Activated CD4-positive, alpha-beta T cell treated with anti-CD3 and anti-CD28 coated beads, Interleukin-2, Interleukin-6, amounts not matched to agents 100 ng/mL and 50 ng/mL, durations not matched to agents 16 hours and 8 hours (primary cell): ENCODE measurements at regions not wholly inside any gene's neighbourhood (a gene's known extent, or its start where the extent isn't known, plus 50 kb on each side); places are given as distances from the start of the nearest gene placed in this dataset.
"Not testable (repeated sequence)": the region's sequence is repeated elsewhere in the genome, so short reads cannot be mapped to it uniquely, and the experiment has no call there.

Experiments
- DNase-seq: peaks from one replicate; pipeline ENCODE4 v3.0.0-alpha.2; 2020

GRCh38 chr6:115053169-115053860 lies 710.5 kb upstream of the HS3ST5 start:
- DNase-seq = no peak

- DNase-seq = no peak
These were observed 673.8 kb upstream of the HS3ST5 start for GRCh38 chr6:115016593-115016992.

GRCh38 chr6:115004982-115005381 lies 662.2 kb upstream of the HS3ST5 start:
- no peak for DNase-seq

- no peak for DNase-seq
These were observed 661.4 kb upstream of the HS3ST5 start for GRCh38 chr6:115004204-115004603.

- DNase-seq = peak; percentile 15
These were observed 659.0 kb upstream of the HS3ST5 start for GRCh38 chr6:115001731-115002350.

GRCh38 chr6:115000736-115001135 lies 657.9 kb upstream of the HS3ST5 start:
- no peak for DNase-seq

GRCh38 chr6:114998492-114998891 lies 655.7 kb upstream of the HS3ST5 start:
- DNase-seq = no peak

- DNase-seq = peak; percentile 19
These were observed 655.0 kb upstream of the HS3ST5 start for GRCh38 chr6:114997813-114998292.

- DNase-seq = no peak
These were observed 652.7 kb upstream of the HS3ST5 start for GRCh38 chr6:114995526-114995925.

- peak; percentile 54 for DNase-seq
These were observed 646.6 kb upstream of the HS3ST5 start for GRCh38 chr6:114989279-114989964.

- DNase-seq = no peak
These were observed 644.5 kb upstream of the HS3ST5 start for GRCh38 chr6:114987281-114987680.

- DNase-seq = no peak
These were observed 612.5 kb upstream of the HS3ST5 start for GRCh38 chr6:114955363-114955762.

- no peak for DNase-seq
These were observed 609.4 kb upstream of the HS3ST5 start for GRCh38 chr6:114952229-114952628.

GRCh38 chr6:114945392-114945791 lies 602.6 kb upstream of the HS3ST5 start:
- DNase-seq = no peak

- DNase-seq = no peak
These were observed 598.3 kb upstream of the HS3ST5 start for GRCh38 chr6:114941078-114941477.

GRCh38 chr6:114940181-114940580 lies 597.4 kb upstream of the HS3ST5 start:
- DNase-seq = no peak

GRCh38 chr6:114939630-114940029 lies 596.8 kb upstream of the HS3ST5 start:
- no peak for DNase-seq

GRCh38 chr6:114936080-114936479 lies 593.3 kb upstream of the HS3ST5 start:
- DNase-seq = no peak

- DNase-seq = no peak
These were observed 591.3 kb upstream of the HS3ST5 start for GRCh38 chr6:114934079-114934478.

- not testable (repeated sequence) for DNase-seq
These were observed 585.9 kb upstream of the HS3ST5 start for GRCh38 chr6:114928731-114929130.

- DNase-seq = no peak
These were observed 563.3 kb upstream of the HS3ST5 start for GRCh38 chr6:114906096-114906495.

GRCh38 chr6:114897536-114897935 lies 554.7 kb upstream of the HS3ST5 start:
- DNase-seq = no peak

- DNase-seq = no peak
These were observed 549.4 kb upstream of the HS3ST5 start for GRCh38 chr6:114892211-114892610.

- no peak for DNase-seq
These were observed 545.4 kb upstream of the HS3ST5 start for GRCh38 chr6:114888241-114888640.
